ENCODE measurements at regions not wholly inside any gene's neighbourhood (a gene's known extent, or its start where the extent isn't known, plus 50 kb on each side); places are given as distances from the start of the nearest gene placed in this dataset.

- TF ChIP-seq, protein P1, sequence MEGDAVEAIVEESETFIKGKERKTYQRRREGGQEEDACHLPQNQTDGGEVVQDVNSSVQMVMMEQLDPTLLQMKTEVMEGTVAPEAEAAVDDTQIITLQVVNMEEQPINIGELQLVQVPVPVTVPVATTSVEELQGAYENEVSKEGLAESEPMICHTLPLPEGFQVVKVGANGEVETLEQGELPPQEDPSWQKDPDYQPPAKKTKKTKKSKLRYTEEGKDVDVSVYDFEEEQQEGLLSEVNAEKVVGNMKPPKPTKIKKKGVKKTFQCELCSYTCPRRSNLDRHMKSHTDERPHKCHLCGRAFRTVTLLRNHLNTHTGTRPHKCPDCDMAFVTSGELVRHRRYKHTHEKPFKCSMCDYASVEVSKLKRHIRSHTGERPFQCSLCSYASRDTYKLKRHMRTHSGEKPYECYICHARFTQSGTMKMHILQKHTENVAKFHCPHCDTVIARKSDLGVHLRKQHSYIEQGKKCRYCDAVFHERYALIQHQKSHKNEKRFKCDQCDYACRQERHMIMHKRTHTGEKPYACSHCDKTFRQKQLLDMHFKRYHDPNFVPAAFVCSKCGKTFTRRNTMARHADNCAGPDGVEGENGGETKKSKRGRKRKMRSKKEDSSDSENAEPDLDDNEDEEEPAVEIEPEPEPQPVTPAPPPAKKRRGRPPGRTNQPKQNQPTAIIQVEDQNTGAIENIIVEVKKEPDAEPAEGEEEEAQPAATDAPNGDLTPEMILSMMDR (IDR thresholded peaks at IDR 0.05 in 2 of 3, conservative IDR thresholded peaks at IDR 0.05 in 1 of 3; ENCODE audit: control insufficient read depth in 2 of 3, extremely low read depth in 1 of 3, insufficient read depth in 1 of 3, low read depth in 3 of 3, low read length in 3 of 3) = no peak
- no peak for TF ChIP-seq JUNB (IDR thresholded peaks at IDR 0.05)
- TF ChIP-seq MTA3 (IDR thresholded peaks at IDR 0.05; ENCODE audit: borderline replicate concordance, low read length) = no peak
- TF ChIP-seq MEF2A (IDR thresholded peaks at IDR 0.05; ENCODE audit: insufficient read depth, low read depth, low read length) = no peak
- TF ChIP-seq BRCA1 (IDR thresholded peaks at IDR 0.05; ENCODE audit: low read depth, low read length) = no peak
- TF ChIP-seq POLR2A (IDR thresholded peaks at IDR 0.05; ENCODE audit: low read depth, low read length) = no peak
- no peak for TF ChIP-seq FOXM1 (IDR thresholded peaks at IDR 0.05; ENCODE audit: low read depth, low read length)
- TF ChIP-seq CEBPB (IDR thresholded peaks at IDR 0.05; ENCODE audit: borderline replicate concordance in 1 of 2, low read depth in 2 of 2, low read length in 2 of 2) = no peak
- no peak for TF ChIP-seq MAX (IDR thresholded peaks at IDR 0.05; ENCODE audit: low read depth, low read length)
- no peak for TF ChIP-seq SREBF2 (IDR thresholded peaks at IDR 0.05; ENCODE audit: low read length)
- no peak for TF ChIP-seq GABPA (IDR thresholded peaks at IDR 0.05; ENCODE audit: low read depth)
Observed at GRCh38 chr6:14320332-14320731, 202.8 kb downstream of the CD83 start.

Measured in GM12878 (cell line).